CD8-positive, alpha-beta memory T cell (primary cell): ENCODE measurements at regions not wholly inside any gene's neighbourhood (a gene's known extent, or its start where the extent isn't known, plus 50 kb on each side); places are given as distances from the start of the nearest gene placed in this dataset.

Experiments
- CTCF ChIA-PET: fragments of 350-600 bp; sonication (Branson Sonifier 250); formaldehyde crosslinking; loops from one replicate; lab custom pipeline; 2021; ENCODE audit warnings: antibody characterized with exemption; lab: Charles Lee
- POLR2A ChIA-PET: fragments of 350-600 bp; sonication (Branson Sonifier 250); formaldehyde crosslinking; loops from one replicate; lab custom pipeline; 2021; ENCODE audit warnings: antibody characterized with exemption; lab: Charles Lee
- DNase-seq, 5 donors: peaks; one replicate each; pipeline versions ENCODE4 v3.0.0 to v3.0.0-alpha.2; 2020 to 2022; ENCODE audit warnings: mixed read lengths in 1 of 5
- H3K27ac ChIP-seq: one replicate; pipeline ENCODE4 v1.7.0; 2013; ENCODE audit warnings: low read depth, mild to moderate bottlenecking, low read length, moderate library complexity
- H3K27me3 ChIP-seq: 2 replicates; pipeline ENCODE4 v1.7.0; 2013; ENCODE audit warnings: low read length, mild to moderate bottlenecking; ENCODE audit not compliant: insufficient read depth, poor library complexity, severe bottlenecking
- H3K36me3 ChIP-seq: 2 replicates; pipeline ENCODE4 v1.7.0; 2013; ENCODE audit warnings: mild to moderate bottlenecking, low read length, moderate library complexity; ENCODE audit not compliant: insufficient read depth
- H3K4me1 ChIP-seq: 2 replicates; pipeline ENCODE4 v1.7.0; 2013; ENCODE audit warnings: mild to moderate bottlenecking, low read length, moderate library complexity; ENCODE audit not compliant: insufficient read depth
- H3K4me3 ChIP-seq: 2 replicates; pipeline ENCODE4 v1.7.0; 2013; ENCODE audit warnings: mild to moderate bottlenecking, low read length
- H3K9me3 ChIP-seq: 2 replicates; pipeline ENCODE4 v1.7.0; 2013; ENCODE audit warnings: mild to moderate bottlenecking, low read length
- H3K27ac Mint-ChIP-seq, 8 donors: one replicate each; pipeline ENCODE4 v1.8.0; 2020 to 2021; ENCODE audit warnings: mixed read lengths in 8 of 8, mild to moderate bottlenecking in 6 of 8, inconsistent platforms in 3 of 8, moderate library complexity in 3 of 8
- H3K27me3 Mint-ChIP-seq, 2 donors: one replicate each; pipeline ENCODE4 v1.8.0; 2020 to 2021; ENCODE audit warnings: mixed read lengths in 2 of 2, mild to moderate bottlenecking in 1 of 2, moderate library complexity in 1 of 2
- H3K36me3 Mint-ChIP-seq, 3 donors: one replicate each; pipeline ENCODE4 v1.8.0; 2020 to 2021; ENCODE audit warnings: mixed read lengths in 3 of 3, inconsistent platforms in 1 of 3, mild to moderate bottlenecking in 1 of 3
- H3K4me1 Mint-ChIP-seq, 3 donors: one replicate each; pipeline ENCODE4 v1.8.0; 2020 to 2021; ENCODE audit warnings: mixed read lengths in 3 of 3, inconsistent platforms in 1 of 3, mild to moderate bottlenecking in 1 of 3
- H3K4me3 Mint-ChIP-seq, 7 donors: one replicate each; pipeline ENCODE4 v1.8.0; 2020 to 2021; ENCODE audit warnings: mixed read lengths in 7 of 7, mild to moderate bottlenecking in 6 of 7, moderate library complexity in 4 of 7, inconsistent platforms in 2 of 7
- H3K9me3 Mint-ChIP-seq, 5 donors: one replicate each; pipeline ENCODE4 v1.8.0; 2020 to 2022; ENCODE audit warnings: mixed read lengths in 5 of 5, mild to moderate bottlenecking in 3 of 5, moderate library complexity in 2 of 5, inconsistent platforms in 1 of 5

DNA sequence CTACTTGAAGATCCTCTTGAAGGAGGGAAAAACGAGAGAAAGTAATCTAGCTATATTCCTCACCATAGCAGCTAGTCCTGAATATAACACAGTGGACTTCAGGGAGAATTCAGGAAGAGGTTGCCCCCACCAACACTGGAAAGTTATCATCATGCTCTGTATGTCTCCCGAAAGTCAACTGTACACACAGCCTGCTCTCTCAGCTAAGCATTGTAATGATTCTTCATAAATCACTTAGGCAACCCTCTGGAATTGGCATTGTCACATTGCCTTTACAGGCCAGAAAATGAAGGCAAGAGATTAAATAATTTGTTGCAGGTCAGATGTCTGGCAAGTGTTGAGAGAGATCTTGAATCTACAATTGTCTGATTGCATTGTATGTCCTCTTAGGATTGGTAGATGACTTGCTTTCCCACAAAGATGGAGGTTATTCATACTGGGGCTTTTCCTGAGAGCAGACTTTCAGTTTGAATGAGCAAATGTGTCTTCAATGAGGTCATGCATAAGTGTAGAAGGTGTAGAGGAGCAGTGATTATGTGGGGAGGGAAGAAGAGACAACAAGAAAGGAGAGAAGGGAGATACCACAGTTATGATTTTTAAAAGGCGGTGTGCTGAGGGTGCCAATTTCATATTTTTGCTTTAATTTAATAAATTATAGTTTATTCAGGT lies 667.2 kb downstream of the DCDC2C start:
- CTCF ChIA-PET = no interaction called here
- no peaks in the 10 kb centered on the region for H3K36me3 ChIP-seq
- Mint-ChIP-seq H3K9me3 (peaks cover 7 to 19% (median 8%) of the 10 kb centered on the region in 5 donors), H3K27ac (peak overlapping the region in 1 of 8 donors; percentile 5), H3K4me1 (no peaks in the 10 kb centered on the region), H3K36me3 (no peaks in the 10 kb centered on the region), H3K27me3 (no peaks in the 10 kb centered on the region), H3K4me3 (no peak overlapping the region)
- POLR2A ChIA-PET = no interaction called here
- no peaks in the 10 kb centered on the region for H3K4me1 ChIP-seq
- no peak for DNase-seq
- no peaks in the 10 kb centered on the region for H3K9me3 ChIP-seq
- no peak overlapping the region for H3K4me3 ChIP-seq
- no peaks in the 10 kb centered on the region for H3K27me3 ChIP-seq
- H3K27ac ChIP-seq = no peak overlapping the region

DNA sequence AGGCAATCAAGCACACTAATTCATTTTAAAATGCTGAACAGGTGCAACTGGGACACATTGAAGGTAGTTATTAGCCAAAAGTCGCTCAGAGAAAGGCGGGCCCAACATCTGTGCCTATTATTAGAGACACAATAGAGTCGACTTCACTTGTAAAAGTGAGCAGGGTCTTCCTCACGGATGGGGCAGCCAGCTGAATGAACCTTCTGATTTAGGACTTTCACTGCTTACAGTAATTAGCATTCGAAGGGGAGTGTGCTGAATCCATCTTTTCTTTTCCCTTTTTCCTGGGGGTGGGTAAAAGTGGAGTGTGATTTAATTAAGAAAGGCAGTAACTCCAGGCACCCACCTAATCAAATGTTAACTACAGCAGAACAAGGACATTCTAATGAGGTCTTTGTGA lies 677.7 kb downstream of the DCDC2C start:
- Mint-ChIP-seq H3K27ac (no peak overlapping the region), H3K36me3 (no peaks in the 10 kb centered on the region), H3K9me3 (peaks cover 6 to 17% (median 13%) of the 10 kb centered on the region in 5 donors), H3K4me3 (no peak overlapping the region), H3K4me1 (no peaks in the 10 kb centered on the region), H3K27me3 (peaks cover 0 to 1% of the 10 kb centered on the region in 2 donors)
- DNase-seq = no peak
- no peak overlapping the region for H3K27ac ChIP-seq
- no peak overlapping the region for H3K4me3 ChIP-seq
- no peaks in the 10 kb centered on the region for H3K9me3 ChIP-seq
- H3K27me3 ChIP-seq = no peaks in the 10 kb centered on the region
- no peaks in the 10 kb centered on the region for H3K36me3 ChIP-seq
- no peaks in the 10 kb centered on the region for H3K4me1 ChIP-seq
- ChIA-PET POLR2A (no interaction called here), CTCF (no interaction called here)

DNA sequence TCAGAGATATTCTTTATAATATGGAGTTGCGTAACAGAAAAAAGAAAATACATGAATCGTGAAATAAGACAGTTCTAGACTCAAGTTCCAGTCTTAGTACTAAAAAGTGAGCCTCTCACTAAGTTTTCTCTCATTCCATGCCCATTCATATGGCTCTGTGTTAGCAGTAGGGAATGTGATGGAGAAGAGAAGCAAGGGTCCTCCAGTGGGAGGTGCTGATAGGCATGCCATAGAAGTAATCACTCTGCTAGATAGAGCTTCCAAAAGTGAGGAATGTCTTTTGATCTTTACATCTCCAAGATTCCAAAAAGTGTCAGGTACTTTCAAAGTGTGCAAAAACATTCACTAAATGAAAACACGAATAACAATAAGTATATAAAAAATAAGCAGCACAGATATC lies 678.4 kb downstream of the DCDC2C start:
- no peaks in the 10 kb centered on the region for H3K4me1 Mint-ChIP-seq
- H3K36me3 Mint-ChIP-seq = no peaks in the 10 kb centered on the region
- peaks cover 0 to 1% of the 10 kb centered on the region in 2 donors for H3K27me3 Mint-ChIP-seq
- DNase-seq = no peak
- Histone ChIP-seq H3K4me1 (no peaks in the 10 kb centered on the region), H3K27me3 (no peaks in the 10 kb centered on the region), H3K9me3 (no peaks in the 10 kb centered on the region), H3K36me3 (no peaks in the 10 kb centered on the region), H3K27ac (no peak overlapping the region), H3K4me3 (no peak overlapping the region)
- POLR2A ChIA-PET = no interaction called here
- no peak overlapping the region for H3K4me3 Mint-ChIP-seq
- H3K9me3 Mint-ChIP-seq = peaks cover 2 to 13% (median 8%) of the 10 kb centered on the region in 5 donors
- H3K27ac Mint-ChIP-seq = no peak overlapping the region
- CTCF ChIA-PET = no interaction called here

DNA sequence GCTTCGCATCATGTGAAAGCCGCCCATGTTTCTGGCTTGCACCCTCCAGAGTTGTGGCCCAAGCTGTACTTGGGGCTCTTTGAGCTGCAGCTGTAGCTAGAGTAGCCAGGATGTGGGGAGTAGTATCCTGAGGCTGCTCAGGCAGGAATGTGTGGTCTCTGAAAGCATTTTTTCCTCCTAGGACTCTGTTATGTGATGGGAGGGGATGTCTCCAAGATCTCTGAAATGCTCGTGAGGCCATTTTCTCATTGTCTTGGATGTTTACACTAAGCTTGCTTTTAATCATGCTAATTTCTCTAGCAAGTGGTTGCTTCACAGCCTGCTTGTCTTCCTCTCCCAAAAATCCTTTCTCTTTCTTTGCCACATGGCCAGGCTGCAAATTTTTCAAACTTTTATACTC lies 687.6 kb downstream of the DCDC2C start:
- peaks cover 13 to 62% (median 18%) of the 10 kb centered on the region in 5 donors for H3K9me3 Mint-ChIP-seq
- H3K27me3 ChIP-seq = no peaks in the 10 kb centered on the region
- ChIA-PET CTCF (no interaction called here), POLR2A (no interaction called here)
- no peaks in the 10 kb centered on the region for H3K27me3 Mint-ChIP-seq
- H3K36me3 ChIP-seq = no peaks in the 10 kb centered on the region
- no peaks in the 10 kb centered on the region for H3K4me1 ChIP-seq
- H3K4me3 ChIP-seq = no peak overlapping the region
- no peak overlapping the region for H3K4me3 Mint-ChIP-seq
- H3K36me3 Mint-ChIP-seq = no peaks in the 10 kb centered on the region
- no peak for DNase-seq
- H3K4me1 Mint-ChIP-seq = no peaks in the 10 kb centered on the region
- H3K27ac Mint-ChIP-seq = no peak overlapping the region
- no peak overlapping the region for H3K27ac ChIP-seq
- peaks cover 5% of the 10 kb centered on the region for H3K9me3 ChIP-seq

DNA sequence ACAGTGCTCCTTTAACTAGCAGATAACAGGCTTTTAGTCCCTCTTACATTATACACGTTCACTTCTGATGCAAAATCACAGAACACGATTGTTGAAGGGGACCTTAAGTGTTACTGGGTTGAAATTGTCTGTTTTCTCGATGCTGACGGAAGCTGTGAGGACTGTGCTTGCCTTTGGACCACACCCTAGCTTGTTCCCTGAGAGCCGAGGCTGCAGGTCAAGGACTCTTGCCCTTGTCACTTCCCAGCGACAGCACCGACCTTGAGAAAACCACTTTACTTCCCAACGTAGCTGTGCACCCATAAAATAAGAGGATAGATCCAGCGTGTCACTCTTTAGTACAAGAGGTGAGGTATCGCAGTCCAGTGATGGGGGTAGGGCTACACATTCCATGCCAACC lies 701.0 kb downstream of the DCDC2C start:
- POLR2A ChIA-PET = no interaction called here
- Histone ChIP-seq H3K36me3 (no peaks in the 10 kb centered on the region), H3K27me3 (no peaks in the 10 kb centered on the region), H3K27ac (no peak overlapping the region), H3K9me3 (no peaks in the 10 kb centered on the region), H3K4me1 (no peaks in the 10 kb centered on the region), H3K4me3 (no peak overlapping the region)
- Mint-ChIP-seq H3K27me3 (no peaks in the 10 kb centered on the region), H3K27ac (no peak overlapping the region), H3K36me3 (no peaks in the 10 kb centered on the region), H3K4me3 (no peak overlapping the region), H3K4me1 (no peaks in the 10 kb centered on the region), H3K9me3 (peaks cover 12 to 18% (median 16%) of the 10 kb centered on the region in 5 donors)
- CTCF ChIA-PET = no interaction called here
- DNase-seq = no peak

DNA sequence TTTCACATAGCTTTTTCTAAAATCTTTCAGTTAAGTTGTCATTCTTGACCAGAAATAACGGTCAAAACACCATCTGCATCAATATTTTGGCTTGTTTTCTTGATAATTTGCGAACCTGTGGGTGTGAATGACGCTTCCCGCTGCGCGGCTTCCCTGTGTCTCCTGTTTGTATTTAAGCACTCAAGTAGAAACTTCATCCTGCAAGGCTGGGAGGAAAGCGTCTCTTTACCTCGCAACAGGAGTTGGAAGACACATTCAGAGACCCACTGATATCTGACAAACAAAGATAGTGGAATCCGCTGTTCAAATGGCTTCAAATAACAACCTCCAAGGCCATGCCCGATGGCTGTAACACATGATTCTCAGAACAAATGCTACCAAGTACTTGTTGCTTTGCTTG lies 704.9 kb downstream of the DCDC2C start:
- H3K4me1 ChIP-seq = no peaks in the 10 kb centered on the region
- ChIA-PET CTCF (no interaction called here), POLR2A (no interaction called here)
- no peaks in the 10 kb centered on the region for H3K27me3 Mint-ChIP-seq
- no peak overlapping the region for H3K4me3 ChIP-seq
- no peaks in the 10 kb centered on the region for H3K4me1 Mint-ChIP-seq
- no peaks in the 10 kb centered on the region for H3K36me3 Mint-ChIP-seq
- no peaks in the 10 kb centered on the region for H3K36me3 ChIP-seq
- H3K9me3 Mint-ChIP-seq = peaks cover 18 to 31% (median 20%) of the 10 kb centered on the region in 5 donors
- no peak overlapping the region for H3K27ac Mint-ChIP-seq
- no peak for DNase-seq
- no peak overlapping the region for H3K4me3 Mint-ChIP-seq
- no peaks in the 10 kb centered on the region for H3K9me3 ChIP-seq
- H3K27me3 ChIP-seq = no peaks in the 10 kb centered on the region
- H3K27ac ChIP-seq = no peak overlapping the region

DNA sequence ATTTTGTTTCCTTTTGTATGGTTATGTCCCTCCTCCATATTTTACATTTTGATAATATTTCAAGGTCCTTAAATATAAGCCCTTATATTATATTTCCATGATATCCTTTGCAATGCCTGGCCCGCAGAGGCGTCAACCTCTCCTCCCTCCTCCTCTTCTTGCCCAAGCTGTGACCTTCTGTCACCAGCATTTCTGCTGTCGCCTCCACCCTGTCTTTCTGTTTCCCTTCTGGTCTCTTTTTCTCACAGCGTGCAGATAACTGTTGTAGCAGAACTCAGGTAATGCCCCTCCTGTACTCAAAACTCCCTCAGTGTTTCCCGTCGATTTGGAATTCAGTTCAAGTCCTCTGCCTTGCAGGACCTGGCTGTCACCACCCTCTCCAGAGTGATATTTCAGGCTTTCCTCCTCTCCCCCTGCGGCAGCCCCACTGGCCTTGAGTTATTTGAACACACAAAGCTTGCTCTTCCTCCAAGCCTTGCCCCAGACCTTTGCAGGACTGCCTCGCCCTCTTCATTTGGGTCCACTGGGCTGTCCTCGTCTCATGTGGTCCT lies 709.3 kb downstream of the DCDC2C start:
- H3K27me3 ChIP-seq = no peaks in the 10 kb centered on the region
- H3K4me1 Mint-ChIP-seq = no peaks in the 10 kb centered on the region
- no peaks in the 10 kb centered on the region for H3K4me1 ChIP-seq
- DNase-seq = no peak
- no peaks in the 10 kb centered on the region for H3K36me3 ChIP-seq
- ChIA-PET CTCF (no interaction called here), POLR2A (no interaction called here)
- no peak overlapping the region for H3K27ac ChIP-seq
- H3K4me3 Mint-ChIP-seq = peak overlapping the region in 1 of 7 donors; percentile 63
- no peak overlapping the region for H3K27ac Mint-ChIP-seq
- no peaks in the 10 kb centered on the region for H3K36me3 Mint-ChIP-seq
- H3K9me3 ChIP-seq = no peaks in the 10 kb centered on the region
- H3K9me3 Mint-ChIP-seq = peaks cover 12 to 39% (median 18%) of the 10 kb centered on the region in 5 donors
- no peak overlapping the region for H3K4me3 ChIP-seq
- H3K27me3 Mint-ChIP-seq = no peaks in the 10 kb centered on the region

DNA sequence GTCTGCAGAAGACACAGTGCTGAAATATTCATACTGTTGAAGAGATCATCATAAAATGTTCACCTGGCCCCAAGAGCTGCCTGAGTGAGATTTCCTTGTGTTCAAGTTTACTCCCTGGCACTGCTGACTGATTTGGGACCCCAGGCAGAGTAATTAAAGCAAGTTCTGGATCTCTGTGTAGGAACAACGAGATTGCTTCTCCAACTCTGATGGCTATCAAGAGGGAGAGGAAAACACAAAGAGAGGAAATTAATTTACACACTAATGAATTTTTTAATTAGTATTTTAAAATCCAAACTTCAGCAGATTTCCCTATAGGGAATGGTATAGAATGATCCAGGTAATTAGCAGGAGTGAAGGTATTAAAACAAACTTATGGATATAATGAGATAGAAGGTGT lies 711.8 kb downstream of the DCDC2C start:
- H3K27ac ChIP-seq = no peak overlapping the region
- H3K4me1 ChIP-seq = no peaks in the 10 kb centered on the region
- no peak overlapping the region for H3K4me3 ChIP-seq
- CTCF ChIA-PET = no interaction called here
- no peak overlapping the region for H3K4me3 Mint-ChIP-seq
- H3K9me3 Mint-ChIP-seq = peaks cover 7 to 41% (median 20%) of the 10 kb centered on the region in 5 donors
- H3K27ac Mint-ChIP-seq = no peak overlapping the region
- POLR2A ChIA-PET = no interaction called here
- H3K4me1 Mint-ChIP-seq = no peaks in the 10 kb centered on the region
- H3K27me3 Mint-ChIP-seq = no peaks in the 10 kb centered on the region
- H3K36me3 Mint-ChIP-seq = no peaks in the 10 kb centered on the region
- no peaks in the 10 kb centered on the region for H3K9me3 ChIP-seq
- no peaks in the 10 kb centered on the region for H3K27me3 ChIP-seq
- no peaks in the 10 kb centered on the region for H3K36me3 ChIP-seq
- no peak for DNase-seq
